H1 (cell line): ENCODE measurements at regions not wholly inside any gene's neighbourhood (a gene's known extent, or its start where the extent isn't known, plus 50 kb on each side); places are given as distances from the start of the nearest gene placed in this dataset.

Source experiments
- POU5F1 ChIP-seq: IDR thresholded peaks from 2 replicates; pipeline ENCODE4 v1.6.1; 2011; ENCODE audit warnings: low read depth, mild to moderate bottlenecking, low read length, moderate library complexity
- RNF2 ChIP-seq: fragments of 200-900, 300-1000 bp; sonication (generic); IDR thresholded peaks from 2 replicates; pipeline ENCODE4 v1.7.1; 2016; ENCODE audit warnings: borderline replicate concordance, low read depth, mild to moderate bottlenecking, antibody characterized with exemption, low read length; ENCODE audit not compliant: poor library complexity, severe bottlenecking; ENCODE audit errors: missing control alignments
- TF ChIP-seq, protein P1 (sequence below), 3 experiments: IDR thresholded peaks; 1 replicate in 2 of 3; 2 replicates in 1 of 3; pipeline versions ENCODE4 v1.5.1 to v1.6.1; 2011; ENCODE audit warnings: low read length in 3 of 3, mild to moderate bottlenecking in 3 of 3, inconsistent platforms in 2 of 3, low read depth in 1 of 3, moderate library complexity in 1 of 3; ENCODE audit not compliant: insufficient read depth in 1 of 3; ENCODE audit errors: control extremely low read depth in 1 of 3

DNA sequence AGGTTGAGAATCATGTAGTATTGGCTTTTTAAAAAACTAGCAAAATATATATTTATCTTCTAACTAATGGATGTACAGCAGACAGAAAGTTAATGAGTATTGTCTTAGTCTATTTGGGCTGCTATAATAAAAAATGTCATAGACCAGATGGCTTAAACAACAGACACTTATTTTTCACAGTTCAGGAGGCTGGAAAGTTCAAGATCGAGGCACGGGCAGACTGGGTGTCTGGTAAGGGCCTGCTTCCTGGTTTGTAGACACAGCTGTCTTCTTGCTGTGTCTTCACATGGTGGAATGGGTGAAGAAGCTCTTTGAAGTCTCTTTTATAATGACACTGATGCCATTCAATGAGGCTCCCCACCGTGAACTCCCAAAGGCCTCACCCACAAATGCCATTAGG lies 70.1 kb upstream of the KRR1 start (continued):
- TF ChIP-seq, protein P1, sequence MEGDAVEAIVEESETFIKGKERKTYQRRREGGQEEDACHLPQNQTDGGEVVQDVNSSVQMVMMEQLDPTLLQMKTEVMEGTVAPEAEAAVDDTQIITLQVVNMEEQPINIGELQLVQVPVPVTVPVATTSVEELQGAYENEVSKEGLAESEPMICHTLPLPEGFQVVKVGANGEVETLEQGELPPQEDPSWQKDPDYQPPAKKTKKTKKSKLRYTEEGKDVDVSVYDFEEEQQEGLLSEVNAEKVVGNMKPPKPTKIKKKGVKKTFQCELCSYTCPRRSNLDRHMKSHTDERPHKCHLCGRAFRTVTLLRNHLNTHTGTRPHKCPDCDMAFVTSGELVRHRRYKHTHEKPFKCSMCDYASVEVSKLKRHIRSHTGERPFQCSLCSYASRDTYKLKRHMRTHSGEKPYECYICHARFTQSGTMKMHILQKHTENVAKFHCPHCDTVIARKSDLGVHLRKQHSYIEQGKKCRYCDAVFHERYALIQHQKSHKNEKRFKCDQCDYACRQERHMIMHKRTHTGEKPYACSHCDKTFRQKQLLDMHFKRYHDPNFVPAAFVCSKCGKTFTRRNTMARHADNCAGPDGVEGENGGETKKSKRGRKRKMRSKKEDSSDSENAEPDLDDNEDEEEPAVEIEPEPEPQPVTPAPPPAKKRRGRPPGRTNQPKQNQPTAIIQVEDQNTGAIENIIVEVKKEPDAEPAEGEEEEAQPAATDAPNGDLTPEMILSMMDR (IDR thresholded peaks at IDR 0.05; ENCODE audit: control extremely low read depth in 1 of 3, insufficient read depth in 1 of 3, low read depth in 1 of 3, low read length in 3 of 3): no peak
- TF ChIP-seq RNF2 (no peak), POU5F1 (no peak)
